GM19452 (cell line): ENCODE measurements at regions not wholly inside any gene's neighbourhood (a gene's known extent, or its start where the extent isn't known, plus 50 kb on each side); places are given as distances from the start of the nearest gene placed in this dataset.

Source experiments
- ATAC-seq: cut with Tn5 transposase; IDR thresholded peaks from one replicate; pipeline ENCODE4 v1.9.1; 2021; ENCODE audit not compliant: unreplicated experiment

GRCh38 chr4:136935305-136935704, 597.0 kb downstream of the PCDH18 start:
- no peak for ATAC-seq

DNA sequence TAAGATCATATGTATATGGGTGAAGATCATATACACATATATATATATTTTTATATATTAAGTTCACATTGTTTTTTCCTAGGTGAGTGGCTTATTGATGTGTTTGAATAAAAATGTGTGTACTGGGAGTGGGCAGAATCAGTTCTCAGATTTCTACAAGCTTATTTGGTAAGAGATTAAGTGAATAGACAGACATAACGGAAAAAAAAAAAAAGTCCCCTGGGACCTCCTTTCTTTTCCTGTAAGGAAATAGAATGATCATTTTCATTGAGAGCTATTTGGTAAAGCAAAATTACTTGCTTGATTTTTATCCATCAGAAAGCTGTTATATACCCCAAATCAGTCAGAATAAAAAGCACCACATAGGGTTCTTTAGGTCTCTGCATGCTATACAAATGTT, 597.7 kb downstream of the PCDH18 start:
- ATAC-seq: no peak

DNA sequence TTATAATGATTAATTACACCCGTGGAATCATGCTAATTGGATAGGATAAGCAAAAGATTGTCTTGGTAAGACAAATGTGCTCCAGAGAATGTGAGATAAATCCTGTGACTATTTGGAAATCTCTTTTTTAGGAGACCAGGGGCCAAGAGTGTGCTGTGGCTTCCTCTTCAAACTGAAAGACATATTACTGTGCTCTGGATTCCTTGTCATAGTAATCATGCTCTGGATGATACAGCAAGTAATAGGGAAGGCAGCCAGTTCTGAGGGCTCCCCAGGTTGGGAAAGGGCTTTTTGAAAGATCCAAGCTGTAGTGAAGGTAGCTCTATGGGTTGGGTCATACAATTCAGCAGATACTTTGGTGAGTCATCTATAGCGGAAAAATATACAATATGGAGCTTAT, 600.5 kb downstream of the PCDH18 start:
- ATAC-seq: no peak

DNA sequence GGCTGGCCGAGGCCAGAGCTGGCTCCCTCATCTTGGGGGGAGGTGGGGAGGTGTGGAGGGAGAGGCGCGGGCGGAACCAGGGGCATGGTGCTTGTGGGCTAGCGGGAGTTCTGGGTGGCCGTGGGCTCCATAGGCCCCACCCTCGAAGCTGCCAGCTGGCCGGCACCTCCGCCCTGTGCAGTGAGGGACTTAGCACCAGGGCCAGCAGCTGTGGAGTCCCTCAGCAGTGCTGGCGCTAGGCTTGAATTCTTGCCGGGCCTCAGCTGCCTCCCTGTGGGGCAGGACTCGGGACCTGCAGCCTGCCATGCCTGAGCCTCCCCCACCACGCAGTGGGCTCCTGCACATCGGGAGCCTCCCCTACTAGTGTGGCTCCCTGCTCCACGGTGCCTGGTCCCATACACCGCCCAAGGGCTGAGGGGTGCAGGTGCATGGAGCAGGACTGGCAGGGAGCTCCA, 603.3 kb downstream of the PCDH18 start:
- ATAC-seq: no peak

- ATAC-seq: no peak
These were observed 605.1 kb downstream of the PCDH18 start for GRCh38 chr4:136927172-136927571.

GRCh38 chr4:136925203-136925602, 607.1 kb downstream of the PCDH18 start:
- ATAC-seq: no peak

DNA sequence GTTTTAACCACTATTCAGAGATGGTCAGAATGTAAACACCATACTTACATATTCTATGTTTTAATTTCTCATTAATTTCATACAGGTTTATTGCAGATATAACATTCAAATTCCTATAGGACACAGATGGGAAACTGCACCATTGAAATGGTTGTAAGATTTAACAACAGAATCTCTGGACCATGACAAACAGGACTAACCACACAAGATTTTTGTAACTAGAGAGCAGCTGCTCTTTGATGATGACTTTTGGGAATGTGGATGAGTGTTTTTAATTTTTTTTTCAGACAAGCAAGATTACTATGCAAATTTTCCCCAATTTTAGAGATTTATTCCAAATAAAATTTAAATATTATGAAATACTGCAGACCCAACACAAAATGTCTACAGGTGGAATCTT, 610.2 kb downstream of the PCDH18 start:
- ATAC-seq: no peak

DNA sequence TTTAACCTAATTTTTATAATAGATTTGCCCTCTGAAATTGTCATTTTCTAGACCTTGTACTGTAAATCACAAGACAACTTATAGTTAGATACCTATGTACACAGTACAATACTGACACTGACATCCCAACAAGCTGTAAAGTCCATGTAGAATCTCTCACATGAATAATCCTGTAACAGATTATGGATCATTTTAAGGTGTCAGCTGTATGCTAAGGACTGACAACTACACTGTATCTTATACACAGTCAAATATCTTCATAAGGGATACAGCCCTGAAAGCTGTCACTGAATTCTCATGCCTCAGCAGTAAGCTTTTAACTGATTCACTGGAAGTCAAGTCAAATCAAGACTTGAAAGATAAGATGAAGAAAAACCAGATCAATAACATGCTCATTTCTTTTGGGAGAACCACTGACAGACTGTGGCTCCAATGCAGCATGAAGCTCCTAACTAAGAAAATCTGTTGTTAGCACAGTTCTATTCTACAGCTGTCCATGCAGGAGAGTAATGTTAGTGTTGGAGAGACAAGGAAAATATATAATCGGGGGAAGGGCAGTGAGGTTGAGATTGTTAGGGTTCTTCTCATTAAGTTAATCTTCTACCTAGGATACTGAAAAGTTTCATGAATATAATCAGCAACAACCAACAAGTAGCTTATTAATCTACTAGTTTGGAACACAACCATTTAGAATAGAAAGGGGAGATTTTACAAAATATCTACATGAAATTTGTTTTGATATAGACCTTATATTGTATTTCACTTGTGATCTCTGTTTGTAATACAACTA, 612.0 kb downstream of the PCDH18 start:
- ATAC-seq: no peak

DNA sequence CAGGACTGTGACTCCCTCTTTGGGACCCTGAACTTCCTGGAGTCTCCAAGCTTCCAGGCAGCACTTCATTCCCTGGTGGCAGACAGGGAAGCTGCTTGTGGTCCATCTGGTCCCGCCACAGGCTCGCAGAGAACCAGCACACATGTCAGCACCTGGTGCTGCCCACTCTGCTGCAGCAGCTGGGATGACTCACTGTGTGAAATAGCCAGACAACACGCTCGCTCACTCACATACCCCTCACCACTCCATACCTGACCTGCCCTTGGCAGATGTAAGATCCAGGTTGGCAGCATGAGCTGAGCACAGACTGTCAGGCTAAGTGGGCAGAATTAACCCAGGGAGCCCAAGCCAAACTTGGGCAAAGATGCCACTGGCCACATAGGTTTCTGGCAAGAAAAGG, 613.5 kb downstream of the PCDH18 start:
- no peak for ATAC-seq

- ATAC-seq: no peak
These were observed 614.8 kb downstream of the PCDH18 start for GRCh38 chr4:136917312-136918110.

DNA sequence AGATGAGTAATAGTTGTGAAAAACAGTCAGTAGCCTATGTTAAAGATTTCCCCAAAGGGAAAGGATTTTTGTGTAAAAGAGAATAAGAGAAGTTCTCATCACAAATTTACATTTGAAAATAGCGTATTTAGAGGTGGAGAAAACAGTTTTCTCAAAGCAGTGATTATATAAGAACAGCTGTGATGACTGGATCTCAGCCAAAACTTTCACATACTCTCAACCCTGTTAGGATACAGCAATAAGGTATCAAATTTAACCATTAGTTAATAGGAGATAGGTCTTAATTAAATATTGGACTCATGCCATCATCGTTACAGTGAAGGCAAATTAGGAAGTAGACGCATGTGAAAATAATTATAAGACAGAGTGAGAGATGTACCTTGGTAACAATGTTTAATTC, 622.7 kb downstream of the PCDH18 start:
- no peak for ATAC-seq

DNA sequence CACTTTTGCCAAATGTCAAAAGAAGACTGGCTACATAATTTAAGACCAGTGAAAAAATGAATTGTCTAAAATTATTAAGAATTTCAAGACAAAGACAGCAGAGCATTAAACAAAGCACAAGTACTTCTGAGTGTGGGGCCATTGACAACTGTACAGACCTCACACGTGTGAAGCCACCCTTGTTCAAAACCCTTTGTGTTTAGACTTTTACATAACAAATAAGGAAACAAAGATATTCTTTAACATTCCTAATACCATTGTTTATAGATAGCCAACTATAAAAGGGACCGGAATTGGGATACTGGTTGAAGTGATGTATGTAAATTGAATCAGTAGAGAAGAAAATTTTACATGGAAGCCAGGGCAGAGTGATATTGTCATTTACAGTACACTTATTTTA, 624.2 kb downstream of the PCDH18 start:
- ATAC-seq: no peak

GRCh38 chr4:136900696-136901095, 631.6 kb downstream of the PCDH18 start:
- ATAC-seq: no peak

DNA sequence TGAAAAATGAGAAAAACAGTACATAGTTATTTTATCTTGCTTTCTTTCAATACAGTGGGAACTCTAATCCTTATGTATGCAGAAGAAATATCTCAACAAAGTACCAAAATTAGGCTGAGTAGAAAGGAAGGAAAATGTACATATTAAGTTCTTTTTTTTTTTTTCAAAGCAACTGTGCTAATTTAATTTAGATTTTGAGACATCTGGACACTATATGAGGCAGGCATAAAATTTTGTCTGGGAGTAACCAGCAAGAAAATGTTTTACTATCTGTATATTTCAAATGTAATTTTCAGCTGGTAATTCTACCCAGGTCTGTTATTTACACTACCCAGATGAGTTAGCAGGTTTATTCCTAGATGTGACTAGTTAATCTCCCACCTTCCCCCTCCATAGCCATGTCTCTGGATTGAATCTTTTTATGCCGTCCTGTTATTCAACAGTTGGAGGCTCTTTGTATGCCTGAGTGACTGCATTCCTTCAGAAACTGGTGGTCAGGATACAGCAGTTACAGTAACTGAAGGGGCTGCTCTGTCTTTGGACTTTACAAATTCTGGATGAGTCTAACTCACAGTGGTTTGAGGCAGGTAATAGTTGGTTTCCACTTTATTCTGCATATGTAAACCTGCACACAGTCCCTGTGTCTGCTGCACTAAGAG, 633.6 kb downstream of the PCDH18 start:
- no peak for ATAC-seq

DNA sequence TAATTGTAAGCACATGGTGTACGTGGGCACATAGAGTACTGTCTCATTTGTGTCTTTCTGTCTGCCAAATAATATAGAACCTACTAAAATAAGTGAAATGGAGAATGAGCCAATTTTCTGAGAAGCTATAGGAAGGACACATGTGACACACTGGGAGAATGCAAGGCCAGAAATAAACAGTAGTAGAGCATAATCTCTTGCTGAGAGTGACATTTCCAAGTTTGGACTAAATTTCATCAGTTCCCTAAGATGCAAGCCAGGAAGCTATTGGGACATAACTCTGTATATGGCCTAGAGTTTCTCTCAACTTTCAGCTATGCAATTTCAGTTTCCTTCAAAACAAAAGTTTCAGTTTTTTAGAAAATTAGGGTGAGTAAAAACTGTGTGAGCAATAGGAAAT, 638.7 kb downstream of the PCDH18 start:
- ATAC-seq: no peak

DNA sequence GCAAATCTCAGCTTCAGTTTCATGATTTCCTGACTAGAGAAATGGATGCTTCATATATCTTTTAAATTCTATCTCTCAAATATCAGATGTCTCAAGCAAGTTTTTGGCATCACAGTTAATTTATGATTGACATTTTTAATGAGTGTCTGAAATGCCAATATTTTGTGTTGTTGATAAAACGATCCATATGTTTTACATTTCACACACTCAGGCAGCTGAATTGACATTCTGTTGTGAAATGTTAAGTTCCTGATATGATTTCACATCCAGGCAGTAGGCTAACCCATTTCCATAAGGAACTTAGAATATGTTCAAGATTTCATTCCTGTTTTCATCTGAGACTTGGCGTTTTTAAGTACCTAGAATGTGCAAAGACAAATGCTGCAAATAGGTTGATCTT, 650.6 kb downstream of the PCDH18 start:
- no peak for ATAC-seq

DNA sequence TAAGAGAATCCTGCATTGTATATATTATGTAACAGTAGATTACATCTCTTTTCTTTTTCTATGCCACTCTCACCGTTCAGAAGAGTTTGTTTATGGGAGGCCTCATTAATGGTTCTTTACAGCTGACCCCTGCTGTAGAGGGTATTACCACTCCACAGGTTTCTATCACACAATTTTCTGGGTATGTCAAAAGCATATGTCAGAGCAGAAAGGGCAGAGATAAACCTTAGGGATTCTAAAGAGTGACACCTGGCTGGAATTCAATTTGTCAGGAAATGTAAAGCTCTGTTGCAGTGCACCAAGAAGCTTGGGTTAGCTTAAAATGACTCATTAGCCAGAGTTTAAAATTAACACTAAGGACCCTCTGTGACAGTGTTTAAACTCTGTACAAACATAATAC, 658.7 kb downstream of the PCDH18 start:
- ATAC-seq: no peak

DNA sequence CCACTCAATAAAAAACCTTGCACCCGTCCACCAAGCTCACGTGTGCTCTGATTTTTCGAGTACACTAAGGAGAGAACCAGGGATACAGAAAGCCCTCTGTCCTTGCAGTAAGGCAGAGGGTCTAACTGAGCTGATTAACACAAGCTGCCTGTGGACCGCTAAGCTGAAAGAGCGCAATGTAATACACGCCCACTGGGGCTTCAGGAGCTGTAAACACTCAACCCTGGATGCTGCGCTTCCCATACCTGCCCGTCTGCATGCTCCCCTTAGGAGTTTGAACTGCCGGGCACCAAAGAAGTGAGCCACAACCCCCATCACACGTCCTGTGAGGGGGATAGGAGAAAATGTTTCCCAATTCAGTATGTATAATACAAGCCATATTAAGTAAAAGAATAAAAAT, 664.8 kb downstream of the PCDH18 start:
- no peak for ATAC-seq

DNA sequence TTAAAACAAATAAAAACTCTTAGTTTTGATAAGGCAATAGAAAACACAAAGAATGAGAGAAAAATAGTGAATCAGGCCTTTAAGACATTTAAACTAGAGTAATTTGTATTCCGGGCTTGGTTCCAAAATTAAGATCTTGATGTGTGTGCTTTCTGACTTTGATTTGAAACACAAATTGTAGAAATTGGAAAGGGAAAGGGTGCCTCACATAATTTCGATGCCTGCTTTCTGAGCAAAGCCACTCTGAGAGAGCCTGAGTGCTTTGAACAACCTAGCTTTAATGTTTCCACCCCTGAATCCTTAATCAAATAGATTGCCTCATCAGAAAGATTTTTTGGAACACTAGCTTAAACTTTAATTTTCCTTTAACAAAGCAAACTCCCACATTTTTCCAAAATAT, 666.8 kb downstream of the PCDH18 start:
- no peak for ATAC-seq

DNA sequence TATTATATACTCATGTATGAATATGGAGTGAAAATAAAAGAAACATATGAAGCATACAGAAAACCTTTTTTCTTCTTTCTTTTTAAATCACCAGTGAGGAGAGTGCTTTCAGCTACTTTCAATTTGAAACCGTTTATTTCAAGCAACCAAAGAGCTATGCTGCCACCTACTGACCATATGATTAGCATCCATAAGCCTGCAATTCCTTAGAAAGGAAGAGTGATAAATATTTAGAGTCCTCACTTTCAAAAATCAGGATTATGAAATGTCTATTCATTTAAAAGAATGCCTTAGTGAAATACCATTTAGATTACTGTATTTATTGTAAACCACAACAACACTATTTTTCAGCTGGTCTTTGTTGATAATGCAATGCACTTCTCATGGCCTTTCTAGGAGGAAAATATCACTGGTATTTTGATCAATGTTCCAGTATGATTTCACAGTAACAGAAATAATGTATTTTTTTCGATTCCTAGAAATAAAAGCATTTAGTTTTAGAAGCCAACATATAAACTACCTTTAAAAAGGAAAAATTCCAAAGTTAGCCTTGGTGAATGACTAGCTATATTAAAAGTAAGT, 667.6 kb downstream of the PCDH18 start:
- peak; percentile 91 for ATAC-seq

- no peak for ATAC-seq
These were observed 668.5 kb downstream of the PCDH18 start for GRCh38 chr4:136863756-136864155.
